Cardiac fibroblast (primary cell): ENCODE measurements at regions not wholly inside any gene's neighbourhood (a gene's known extent, or its start where the extent isn't known, plus 50 kb on each side); places are given as distances from the start of the nearest gene placed in this dataset.
A peak's percentile ranks its signal among the peaks of the same experiment; 100 is the strongest.

ENCODE experiments used
- DNase-seq, 2 donors: peaks; one replicate each; pipeline versions ENCODE4 v3.0.0 to v3.0.0-alpha.2; 2010; ENCODE audit warnings: low read depth in 2 of 2
- H3K4me3 ChIP-seq, 2 donors: replicated peaks in 1 of 2; 1 replicate in 1 of 2; 2 replicates in 1 of 2; pipeline ENCODE4 v1.5.1; 2011; ENCODE audit warnings: low read depth in 2 of 2, low read length in 2 of 2, mild to moderate bottlenecking in 2 of 2, moderate library complexity in 1 of 2
- CTCF ChIP-seq: IDR thresholded peaks from one replicate; pipeline ENCODE4 v1.5.1; 2011; ENCODE audit warnings: low read depth, mild to moderate bottlenecking, low read length, inconsistent platforms

GRCh38 chr18:44060197-44060596 lies 620.5 kb upstream of the SETBP1 start:
- no peak for DNase-seq
- no peak overlapping the region for H3K4me3 ChIP-seq
- TF ChIP-seq CTCF, result no peak

DNA sequence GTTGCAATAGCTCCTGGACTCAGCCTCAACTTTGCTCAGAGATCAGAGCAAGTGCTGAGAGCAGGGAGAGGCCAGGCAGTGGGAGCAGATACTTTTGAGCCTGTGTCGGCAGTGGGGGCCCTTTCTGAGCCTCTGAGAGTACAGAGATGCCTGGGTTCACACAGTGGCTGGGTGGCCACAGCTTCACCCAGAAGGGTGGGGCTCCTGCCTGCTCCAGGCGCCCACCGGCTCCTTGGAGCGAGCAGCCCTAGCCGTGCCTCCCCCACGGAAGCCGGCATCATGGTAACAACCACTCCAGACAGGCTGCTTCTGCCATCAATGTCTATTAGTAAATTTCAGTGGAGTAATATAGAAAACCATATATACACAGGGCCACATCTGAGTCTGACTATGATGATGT lies 619.2 kb upstream of the SETBP1 start:
- no peak overlapping the region for H3K4me3 ChIP-seq
- DNase-seq, result no peak
- no peak for TF ChIP-seq CTCF

GRCh38 chr18:44062345-44062744 lies 618.3 kb upstream of the SETBP1 start:
- H3K4me3 ChIP-seq, result no peak overlapping the region
- no peak for TF ChIP-seq CTCF
- DNase-seq, result no peak

- H3K4me3 ChIP-seq, result no peak overlapping the region
- no peak for DNase-seq
- no peak for TF ChIP-seq CTCF
These were observed 615.5 kb upstream of the SETBP1 start for GRCh38 chr18:44065206-44065605.

DNA sequence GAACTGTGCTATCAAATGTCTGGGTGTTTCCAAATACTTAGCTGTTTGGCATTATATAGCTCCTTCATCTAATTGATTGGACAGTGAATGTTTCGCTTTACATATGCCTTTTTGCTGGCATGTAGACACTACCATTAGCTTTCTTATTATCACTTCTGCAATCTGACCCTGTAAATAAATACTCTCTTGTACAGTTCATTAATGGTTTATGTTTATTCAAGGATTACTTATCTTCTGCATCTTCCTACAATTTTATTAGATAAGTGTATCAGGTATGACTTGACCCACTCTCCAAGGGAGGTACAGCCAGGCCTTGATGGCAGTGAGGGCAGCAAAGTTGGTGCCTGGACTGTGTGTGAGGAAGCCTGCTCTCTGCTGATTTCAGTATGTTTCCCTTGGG lies 614.1 kb upstream of the SETBP1 start:
- TF ChIP-seq CTCF, result no peak

GRCh38 chr18:44067186-44067585 lies 613.5 kb upstream of the SETBP1 start:
- no peak for DNase-seq
- no peak overlapping the region for H3K4me3 ChIP-seq
- TF ChIP-seq CTCF, result no peak

More for the DNA sequence above, 614.1 kb upstream of the SETBP1 start:
- DNase-seq, result no peak
- H3K4me3 ChIP-seq, result no peak overlapping the region

DNA sequence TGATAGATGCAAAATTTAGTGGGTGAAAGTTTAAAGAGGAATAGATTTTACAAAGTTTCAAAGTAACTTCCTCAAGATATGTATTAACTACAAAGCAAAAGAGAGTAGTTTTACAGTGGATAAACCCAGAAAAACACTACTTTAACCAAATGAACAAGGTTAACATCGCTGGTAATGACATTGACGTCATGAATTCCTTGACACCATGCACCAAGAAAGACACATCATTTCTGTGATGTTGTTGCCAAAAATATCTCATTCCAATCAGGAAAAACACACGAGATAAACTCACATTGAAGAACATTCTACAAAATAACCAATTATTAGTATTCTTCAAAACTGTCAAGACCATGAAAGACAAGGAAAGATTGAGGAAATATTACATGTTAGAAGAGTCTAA lies 605.6 kb upstream of the SETBP1 start:
- H3K4me3 ChIP-seq, result no peak overlapping the region
- TF ChIP-seq CTCF, result no peak
- peak in 1 of 2 donors; percentile 3 for DNase-seq
